Esophagus squamous epithelium (tissue), 5 donors: ENCODE measurements at regions not wholly inside any gene's neighbourhood (a gene's known extent, or its start where the extent isn't known, plus 50 kb on each side); places are given as distances from the start of the nearest gene placed in this dataset.

Experiments
- DNase-seq: peaks from one replicate; lab custom pipeline; 2025; lab: John Stamatoyannopoulos, UW
- H3K27ac ChIP-seq, 4 donors: fragments of 200-600 bp; sonication (generic); one replicate each; pipeline ENCODE4 v1.5.1; 2016 to 2019; ENCODE audit warnings: mild to moderate bottlenecking in 1 of 4
- H3K27me3 ChIP-seq, 4 donors: fragments of 200-600 bp; sonication (generic); 1 replicate in 3 of 4; 2 replicates in 1 of 4; pipeline versions ENCODE4 v1.5.1 to v1.6.0; 2017 to 2021; ENCODE audit warnings: antibody characterized with exemption in 1 of 4
- H3K36me3 ChIP-seq, 3 donors: fragments of 200-600 bp; sonication (generic); one replicate each; pipeline ENCODE4 v1.5.1; 2016 to 2019
- H3K4me1 ChIP-seq, 3 donors: fragments of 200-600 bp; sonication (generic); one replicate each; pipeline ENCODE4 v1.5.1; 2017 to 2019
- H3K4me3 ChIP-seq, 4 donors: fragments of 200-600 bp; sonication (generic); 1 replicate in 3 of 4; 2 replicates in 1 of 4; pipeline ENCODE4 v1.5.1; 2016 to 2019; ENCODE audit warnings: mild to moderate bottlenecking in 2 of 4, moderate library complexity in 1 of 4
- H3K9me3 ChIP-seq, 3 donors: fragments of 200-600 bp; sonication (generic); one replicate each; pipeline ENCODE4 v1.5.1; 2016 to 2019
- POLR2A ChIP-seq, 4 donors: fragments of 450-650 bp; IDR thresholded peaks; one replicate each; pipeline ENCODE4 v1.6.1; 2017; ENCODE audit warnings: antibody characterized with exemption in 4 of 4, mild to moderate bottlenecking in 4 of 4, moderate library complexity in 3 of 4
- WGBS, 2 donors: methylation state at CpG; one replicate each; pipeline ENCODE4 v1.1.5; 2018; 5-methylcytosine and 5-hydroxymethylcytosine counted together
- intact Hi-C: fragments of 100-400 bp; cut with DNase I; formaldehyde crosslinking; loops from one replicate; pipeline ENCODE4 v1.15.0; 2022
- TF ChIP-seq, protein P1 (sequence below), 6 experiments: fragments of 450-650 bp in 4 of 6; fragments of 200-600 bp in 2 of 6; sonication (generic) in 2 of 6; IDR thresholded peaks; one replicate each; pipeline ENCODE4 v1.5.1; 2016 to 2019; ENCODE audit warnings: antibody characterized with exemption in 6 of 6, mild to moderate bottlenecking in 4 of 6, moderate library complexity in 4 of 6
- donor health status: DM: yes; HTN: yes; CAD: no.

DNA sequence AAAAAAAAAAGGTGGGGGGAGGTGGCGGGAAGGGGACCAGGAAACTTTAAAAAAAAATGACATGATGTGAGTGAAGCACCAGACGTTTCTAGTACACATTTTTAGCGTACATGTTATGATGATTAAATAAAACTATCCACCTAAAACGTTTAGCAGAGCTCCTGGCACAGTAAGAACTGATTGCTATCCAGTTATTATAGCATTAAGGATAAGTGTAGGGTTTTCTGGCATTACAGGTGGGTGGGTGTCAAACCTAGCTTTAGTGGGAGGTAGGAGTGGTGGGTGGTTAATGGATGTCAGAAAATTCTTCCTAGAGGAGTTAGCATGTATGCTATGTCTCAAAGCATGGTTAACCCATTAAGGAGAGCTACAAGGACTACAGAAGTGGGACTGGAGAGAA is 2329.5 kb downstream of the MAT2B start:
- intact Hi-C loops, result no loop called here
- 42 to 46% methylated on average over 4 of the region's 4 CpGs for WGBS, 2 donors
- H3K4me3 ChIP-seq, result no peak overlapping the region
- no peaks in the 10 kb centered on the region for H3K27me3 ChIP-seq
- H3K9me3 ChIP-seq, result no peaks in the 10 kb centered on the region
- no peak overlapping the region for H3K27ac ChIP-seq
- H3K36me3 ChIP-seq, result no peaks in the 10 kb centered on the region
- no peak for DNase-seq
- TF ChIP-seq, protein P1, sequence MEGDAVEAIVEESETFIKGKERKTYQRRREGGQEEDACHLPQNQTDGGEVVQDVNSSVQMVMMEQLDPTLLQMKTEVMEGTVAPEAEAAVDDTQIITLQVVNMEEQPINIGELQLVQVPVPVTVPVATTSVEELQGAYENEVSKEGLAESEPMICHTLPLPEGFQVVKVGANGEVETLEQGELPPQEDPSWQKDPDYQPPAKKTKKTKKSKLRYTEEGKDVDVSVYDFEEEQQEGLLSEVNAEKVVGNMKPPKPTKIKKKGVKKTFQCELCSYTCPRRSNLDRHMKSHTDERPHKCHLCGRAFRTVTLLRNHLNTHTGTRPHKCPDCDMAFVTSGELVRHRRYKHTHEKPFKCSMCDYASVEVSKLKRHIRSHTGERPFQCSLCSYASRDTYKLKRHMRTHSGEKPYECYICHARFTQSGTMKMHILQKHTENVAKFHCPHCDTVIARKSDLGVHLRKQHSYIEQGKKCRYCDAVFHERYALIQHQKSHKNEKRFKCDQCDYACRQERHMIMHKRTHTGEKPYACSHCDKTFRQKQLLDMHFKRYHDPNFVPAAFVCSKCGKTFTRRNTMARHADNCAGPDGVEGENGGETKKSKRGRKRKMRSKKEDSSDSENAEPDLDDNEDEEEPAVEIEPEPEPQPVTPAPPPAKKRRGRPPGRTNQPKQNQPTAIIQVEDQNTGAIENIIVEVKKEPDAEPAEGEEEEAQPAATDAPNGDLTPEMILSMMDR (IDR thresholded peaks at IDR 0.05), result no peak
- no peak for TF ChIP-seq POLR2A (IDR thresholded peaks at IDR 0.05)
- no peaks in the 10 kb centered on the region for H3K4me1 ChIP-seq

DNA sequence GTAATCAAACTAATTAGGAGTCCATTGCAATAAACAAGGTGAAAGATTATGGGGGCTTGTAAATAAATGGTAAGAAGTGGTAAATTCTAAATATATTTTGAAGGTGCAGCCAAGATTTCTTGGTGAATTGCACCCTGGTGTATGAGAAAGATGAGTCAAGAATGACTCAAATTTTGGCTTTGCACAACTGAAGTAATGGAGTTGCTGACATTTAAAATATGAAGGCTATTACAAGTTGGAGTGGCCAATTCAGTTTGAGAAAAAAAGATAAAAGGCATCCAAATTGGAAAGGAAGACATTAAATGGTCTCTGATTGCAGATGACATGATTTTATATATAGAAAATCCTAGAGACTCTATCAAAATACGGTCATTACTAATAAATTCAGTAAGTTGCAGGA is 2330.6 kb downstream of the MAT2B start:
- Histone ChIP-seq H3K4me3 (no peak overlapping the region), H3K36me3 (no peaks in the 10 kb centered on the region), H3K9me3 (no peaks in the 10 kb centered on the region), H3K27ac (no peak overlapping the region), H3K4me1 (no peaks in the 10 kb centered on the region), H3K27me3 (no peaks in the 10 kb centered on the region)
- no peak for DNase-seq
- intact Hi-C loops, result no loop called here
- no peak for TF ChIP-seq POLR2A (IDR thresholded peaks at IDR 0.05)
- TF ChIP-seq, protein P1 (IDR thresholded peaks at IDR 0.05), result no peak
- 69 to 70% methylated on average over 1 of the region's 1 CpG for whole genome bisulfite sequencing, 2 donors

DNA sequence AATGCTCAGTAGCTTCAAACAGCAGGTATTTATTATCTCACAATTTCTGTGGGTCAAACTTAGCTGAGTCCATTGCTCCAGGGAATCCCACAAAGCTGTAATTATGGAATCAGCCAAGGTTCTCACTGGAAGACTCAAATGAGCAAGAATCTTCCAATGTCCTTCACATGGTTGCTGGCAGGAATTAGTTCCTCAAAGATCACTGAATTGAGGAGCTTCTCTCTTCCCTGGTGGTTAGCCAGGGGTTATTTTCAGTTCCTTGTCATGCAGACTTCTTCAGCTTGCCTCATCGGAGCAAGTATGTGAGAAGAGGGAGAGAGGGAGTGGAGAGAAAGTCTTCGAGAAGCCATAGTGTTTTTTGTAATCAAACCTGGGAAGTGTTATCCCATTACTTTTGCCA is 2331.9 kb downstream of the MAT2B start:
- Histone ChIP-seq H3K9me3 (no peaks in the 10 kb centered on the region), H3K27ac (no peak overlapping the region), H3K4me3 (no peak overlapping the region), H3K4me1 (no peaks in the 10 kb centered on the region), H3K36me3 (no peaks in the 10 kb centered on the region), H3K27me3 (no peaks in the 10 kb centered on the region)
- WGBS, 2 donors, result 69 to 73% methylated on average over 2 of the region's 2 CpGs
- DNase-seq, result no peak
- intact Hi-C loops, result no loop called here
- TF ChIP-seq, protein P1 (IDR thresholded peaks at IDR 0.05), result no peak
- no peak for TF ChIP-seq POLR2A (IDR thresholded peaks at IDR 0.05)

DNA sequence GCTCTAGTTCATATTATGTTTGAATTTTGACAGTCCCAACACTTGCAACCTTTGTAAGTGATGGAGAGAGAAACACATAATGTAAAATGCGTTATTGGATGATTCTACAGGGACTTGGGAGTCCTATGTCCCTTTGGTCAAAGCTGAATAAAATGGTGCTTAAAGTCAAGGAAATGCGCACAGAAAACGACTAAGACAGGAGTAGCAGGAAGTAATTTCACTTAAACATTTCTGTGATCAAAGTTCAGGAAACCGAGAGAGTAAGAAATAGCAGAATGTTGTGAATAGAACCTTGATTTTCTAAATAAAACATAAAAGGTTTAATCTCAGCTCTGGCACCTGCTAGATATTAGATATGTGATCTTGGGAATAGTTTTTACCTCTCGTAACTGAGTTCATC is 2339.2 kb downstream of the MAT2B start:
- Histone ChIP-seq H3K27ac (no peak overlapping the region), H3K36me3 (no peaks in the 10 kb centered on the region), H3K4me1 (no peaks in the 10 kb centered on the region), H3K27me3 (no peaks in the 10 kb centered on the region), H3K9me3 (no peaks in the 10 kb centered on the region), H3K4me3 (no peak overlapping the region)
- no peak for TF ChIP-seq POLR2A (IDR thresholded peaks at IDR 0.05)
- TF ChIP-seq, protein P1 (IDR thresholded peaks at IDR 0.05), result no peak
- DNase-seq, result no peak
- 75 to 87% methylated on average over 5 of the region's 5 CpGs for WGBS, 2 donors
- intact Hi-C loops, result no loop called here

DNA sequence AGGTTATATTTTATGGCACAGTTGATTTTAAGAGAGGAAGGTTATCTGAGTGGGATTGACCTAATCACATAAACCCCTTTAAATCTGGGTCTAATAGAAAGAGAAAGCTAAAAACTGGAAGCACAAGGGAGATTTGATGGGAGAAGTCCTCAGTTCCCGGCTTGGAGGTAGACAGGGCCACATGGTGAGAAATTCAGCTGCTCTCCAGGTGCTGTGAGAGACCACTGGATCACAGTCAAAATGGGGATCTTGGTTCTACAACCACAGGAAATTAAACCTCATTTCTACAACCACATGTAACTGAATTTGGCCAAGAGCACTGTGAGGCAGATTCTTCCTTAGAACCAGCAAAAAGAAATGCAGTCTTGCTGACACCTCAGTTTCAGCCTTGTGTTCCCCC is 2352.7 kb downstream of the MAT2B start:
- Histone ChIP-seq H3K4me1 (no peaks in the 10 kb centered on the region), H3K4me3 (no peak overlapping the region), H3K27me3 (no peaks in the 10 kb centered on the region), H3K27ac (no peak overlapping the region), H3K9me3 (peaks cover 0 to 4% (median 0%) of the 10 kb centered on the region in 3 donors), H3K36me3 (no peaks in the 10 kb centered on the region)
- DNase-seq, result no peak
- 43 to 62% methylated on average over 1 of the region's 1 CpG for WGBS, 2 donors
- intact Hi-C loops, result no loop called here
- TF ChIP-seq, protein P1 (IDR thresholded peaks at IDR 0.05), result no peak
- TF ChIP-seq POLR2A (IDR thresholded peaks at IDR 0.05), result no peak
